HG03139 (cell line): ENCODE measurements at regions not wholly inside any gene's neighbourhood (a gene's known extent, or its start where the extent isn't known, plus 50 kb on each side); places are given as distances from the start of the nearest gene placed in this dataset.
"Not testable (repeated sequence)": the region's sequence is repeated elsewhere in the genome, so short reads cannot be mapped to it uniquely, and the experiment has no call there.

Source experiments
- ATAC-seq: cut with Tn5 transposase; IDR thresholded peaks from one replicate; pipeline ENCODE4 v1.9.1; 2021; ENCODE audit not compliant: unreplicated experiment

- ATAC-seq: no peak
Observed at GRCh38 chr5:108696951-108697715, 50.6 kb upstream of the FER start.

GRCh38 chr5:108696407-108696806 lies 51.3 kb upstream of the FER start:
- no peak for ATAC-seq

- no peak for ATAC-seq
Observed at GRCh38 chr5:108688485-108688884, 59.2 kb upstream of the FER start.

GRCh38 chr5:108687595-108688200 lies 60.0 kb upstream of the FER start:
- no peak for ATAC-seq

- ATAC-seq: no peak
Observed at GRCh38 chr5:108686676-108687075, 61.0 kb upstream of the FER start.

- ATAC-seq: not testable (repeated sequence)
Observed at GRCh38 chr5:108685448-108686216, 62.1 kb upstream of the FER start.

GRCh38 chr5:108681079-108681921 lies 66.4 kb upstream of the FER start:
- ATAC-seq: peak; percentile 90

GRCh38 chr5:108678091-108678490 lies 69.6 kb upstream of the FER start:
- no peak for ATAC-seq

- no peak for ATAC-seq
Observed at GRCh38 chr5:108675736-108676135, 72.0 kb upstream of the FER start.

- ATAC-seq: no peak
Observed at GRCh38 chr5:108672639-108673038, 75.1 kb upstream of the FER start.

GRCh38 chr5:108670591-108671289 lies 77.0 kb upstream of the FER start:
- ATAC-seq: no peak

GRCh38 chr5:108669462-108669861 lies 78.2 kb upstream of the FER start:
- no peak for ATAC-seq

GRCh38 chr5:108661590-108662219 lies 86.0 kb upstream of the FER start:
- no peak for ATAC-seq

- ATAC-seq: no peak
Observed at GRCh38 chr5:108661024-108661423, 86.7 kb upstream of the FER start.

GRCh38 chr5:108660291-108660690 lies 87.4 kb upstream of the FER start:
- ATAC-seq: no peak

GRCh38 chr5:108659531-108659930 lies 88.2 kb upstream of the FER start:
- ATAC-seq: no peak

GRCh38 chr5:108655750-108656450 lies 91.8 kb upstream of the FER start:
- no peak for ATAC-seq

- no peak for ATAC-seq
Observed at GRCh38 chr5:108654051-108654450, 93.6 kb upstream of the FER start.

- ATAC-seq: no peak
Observed at GRCh38 chr5:108653201-108653600, 94.5 kb upstream of the FER start.
